ENCODE measurements at regions not wholly inside any gene's neighbourhood (a gene's known extent, or its start where the extent isn't known, plus 50 kb on each side); places are given as distances from the start of the nearest gene placed in this dataset.

DNA sequence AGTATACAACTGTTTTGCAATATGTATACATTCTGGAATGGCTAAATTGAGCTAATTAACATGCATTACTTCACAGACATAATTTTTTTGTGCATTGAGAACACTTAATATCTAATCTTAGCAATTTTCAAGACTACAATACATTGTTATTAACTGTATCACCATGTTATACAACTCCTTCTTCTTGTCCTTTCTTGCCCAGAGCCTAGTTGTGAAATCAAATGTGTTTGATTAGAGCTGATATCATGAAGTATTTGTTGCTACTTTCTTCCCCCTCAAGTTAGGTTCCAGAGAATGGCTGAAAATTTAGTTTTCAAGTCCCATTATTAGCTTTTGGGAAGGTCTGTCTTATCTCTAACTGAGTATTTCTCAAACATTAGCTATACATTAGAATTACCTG is 607.8 kb downstream of the PSAT1 start:
- Histone ChIP-seq H3K79me2 (ENCODE audit: insufficient read depth, low read length) (no peaks in the 10 kb centered on the region), H3K27me3 (ENCODE audit: control insufficient read depth in 2 of 2, insufficient read depth in 2 of 2, low read length in 2 of 2) (no peaks in the 10 kb centered on the region), H3K27ac (ENCODE audit: low read depth in 1 of 2, low read length in 2 of 2) (no peak overlapping the region), H3K36me3 (replicated peaks in 1 of 2; ENCODE audit: control insufficient read depth in 1 of 2, insufficient read depth in 2 of 2, low read length in 2 of 2) (no peaks in the 10 kb centered on the region), H3K4me2 (replicated peaks; ENCODE audit: extremely low read depth, low read length, poor library complexity, severe bottlenecking) (no peak overlapping the region), H3K4me3 (replicated peaks in 1 of 3; ENCODE audit: low read depth in 2 of 3, low read length in 3 of 3) (no peak overlapping the region), H3K9me3 (replicated peaks in 1 of 2; ENCODE audit: control insufficient read depth in 1 of 2, insufficient read depth in 1 of 2, low read length in 2 of 2) (no peaks in the 10 kb centered on the region), H3K4me1 (ENCODE audit: control insufficient read depth in 1 of 2, insufficient read depth in 2 of 2, low read length in 2 of 2) (no peaks in the 10 kb centered on the region), H4K20me1 (ENCODE audit: insufficient read depth, low read length) (no peaks in the 10 kb centered on the region), H2AFZ (ENCODE audit: insufficient read depth, low read depth, low read length, poor library complexity, severe bottlenecking) (no peak overlapping the region), H3K9ac (ENCODE audit: insufficient read depth, low read length, poor library complexity, severe bottlenecking) (no peak overlapping the region)
- Mint-ChIP-seq H3K36me3 (no peaks in the 10 kb centered on the region), H3K4me3 (no peak overlapping the region), H3K4me1 (no peaks in the 10 kb centered on the region), H3K27me3 (ENCODE audit: low read depth in 3 of 3) (no peaks in the 10 kb centered on the region), H3K27ac (no peak overlapping the region), H3K9me3 (peaks cover 0 to 4% (median 0%) of the 10 kb centered on the region in 7 donors)
- DNase-seq = no peak
- intact Hi-C loops (cut with micrococcal nuclease) = no loop called here
- TF ChIP-seq CTCF (IDR thresholded peaks at IDR 0.05) = no peak

DNA sequence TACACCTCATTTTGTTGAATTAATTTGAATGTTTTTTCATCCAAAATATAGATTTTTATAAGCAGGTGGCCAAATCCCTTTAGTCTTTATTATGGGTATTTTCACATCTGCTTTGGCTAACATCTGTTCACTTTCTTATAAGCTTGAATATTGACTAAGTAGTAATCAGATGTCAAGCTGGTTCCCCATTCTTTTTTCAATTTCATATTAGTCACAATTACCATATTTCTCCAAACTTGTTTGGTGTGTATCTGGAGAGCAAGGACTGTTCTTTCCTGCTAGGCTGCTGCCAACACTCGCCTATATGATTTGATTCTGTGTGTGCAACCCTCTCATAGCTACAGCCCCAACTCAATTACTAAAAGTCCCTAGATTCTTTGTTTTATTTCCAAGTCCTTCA is 608.5 kb downstream of the PSAT1 start:
- DNase-seq = no peak
- H3K9me3 ChIP-seq (replicated peaks in 1 of 2; ENCODE audit: control insufficient read depth in 1 of 2, insufficient read depth in 1 of 2, low read length in 2 of 2) = no peaks in the 10 kb centered on the region

More for the DNA sequence above, 608.5 kb downstream of the PSAT1 start:
- no CpG with 5 or more reads among the region's 1 CpG for WGBS (ENCODE audit: insufficient coverage)
- Mint-ChIP-seq H3K36me3 (no peaks in the 10 kb centered on the region), H3K27ac (no peak overlapping the region), H3K4me3 (no peak overlapping the region), H3K27me3 (ENCODE audit: low read depth in 3 of 3) (no peaks in the 10 kb centered on the region), H3K9me3 (peaks cover 0 to 4% (median 0%) of the 10 kb centered on the region in 7 donors), H3K4me1 (no peaks in the 10 kb centered on the region)
- intact Hi-C loops (cut with micrococcal nuclease) = no loop called here
- Histone ChIP-seq H3K36me3 (replicated peaks in 1 of 2; ENCODE audit: control insufficient read depth in 1 of 2, insufficient read depth in 2 of 2, low read length in 2 of 2) (no peaks in the 10 kb centered on the region), H3K4me3 (replicated peaks in 1 of 3; ENCODE audit: low read depth in 2 of 3, low read length in 3 of 3) (no peak overlapping the region), H3K27ac (ENCODE audit: low read depth in 1 of 2, low read length in 2 of 2) (no peak overlapping the region), H2AFZ (ENCODE audit: insufficient read depth, low read depth, low read length, poor library complexity, severe bottlenecking) (no peak overlapping the region), H3K79me2 (ENCODE audit: insufficient read depth, low read length) (no peaks in the 10 kb centered on the region), H3K4me1 (ENCODE audit: control insufficient read depth in 1 of 2, insufficient read depth in 2 of 2, low read length in 2 of 2) (no peaks in the 10 kb centered on the region), H3K27me3 (ENCODE audit: control insufficient read depth in 2 of 2, insufficient read depth in 2 of 2, low read length in 2 of 2) (no peaks in the 10 kb centered on the region), H3K4me2 (replicated peaks; ENCODE audit: extremely low read depth, low read length, poor library complexity, severe bottlenecking) (no peak overlapping the region), H3K9ac (ENCODE audit: insufficient read depth, low read length, poor library complexity, severe bottlenecking) (no peak overlapping the region), H4K20me1 (ENCODE audit: insufficient read depth, low read length) (no peaks in the 10 kb centered on the region)
- TF ChIP-seq CTCF (IDR thresholded peaks at IDR 0.05) = no peak

Measured in CD14-positive monocyte (primary cell).